HUES48 (cell line): ENCODE measurements at regions not wholly inside any gene's neighbourhood (a gene's known extent, or its start where the extent isn't known, plus 50 kb on each side); places are given as distances from the start of the nearest gene placed in this dataset.

ENCODE experiments used
- H3K27ac ChIP-seq: one replicate; pipeline ENCODE4 v1.7.0; 2013; ENCODE audit warnings: low read depth, low read length, inconsistent platforms
- H3K27me3 ChIP-seq: 2 replicates; pipeline ENCODE4 v1.6.1; 2013; ENCODE audit warnings: mild to moderate bottlenecking, low read length; ENCODE audit not compliant: control insufficient read depth, insufficient read depth
- H3K36me3 ChIP-seq: 2 replicates; pipeline ENCODE4 v1.6.1; 2013; ENCODE audit warnings: low read length; ENCODE audit not compliant: control insufficient read depth, insufficient read depth
- H3K4me1 ChIP-seq: 2 replicates; pipeline ENCODE4 v1.6.1; 2013; ENCODE audit warnings: mild to moderate bottlenecking, low read length; ENCODE audit not compliant: control insufficient read depth, insufficient read depth
- H3K4me3 ChIP-seq: 2 replicates; pipeline ENCODE4 v1.5.1; 2013; ENCODE audit warnings: mild to moderate bottlenecking, low read depth, low read length
- H3K9ac ChIP-seq: 2 replicates; pipeline ENCODE4 v1.6.1; 2013; ENCODE audit warnings: mild to moderate bottlenecking, low read depth, low read length, moderate library complexity
- H3K9me3 ChIP-seq: 2 replicates; pipeline ENCODE4 v1.6.1; 2013; ENCODE audit warnings: low read length; ENCODE audit not compliant: control insufficient read depth, insufficient read depth

GRCh38 chr14:23800811-23801210 lies 152.8 kb upstream of the DHRS4 start:
- Histone ChIP-seq H3K27ac (no peak overlapping the region), H3K4me3 (no peak overlapping the region), H3K9me3 (peaks cover 14% of the 10 kb centered on the region), H3K9ac (no peak overlapping the region), H3K4me1 (no peaks in the 10 kb centered on the region), H3K36me3 (no peaks in the 10 kb centered on the region), H3K27me3 (no peaks in the 10 kb centered on the region)

GRCh38 chr14:23801766-23802165 lies 151.8 kb upstream of the DHRS4 start:
- Histone ChIP-seq H3K4me1 (no peaks in the 10 kb centered on the region), H3K36me3 (no peaks in the 10 kb centered on the region), H3K27ac (no peak overlapping the region), H3K27me3 (no peaks in the 10 kb centered on the region), H3K9ac (no peak overlapping the region), H3K9me3 (peaks cover 14% of the 10 kb centered on the region), H3K4me3 (no peak overlapping the region)

- H3K4me3 ChIP-seq = no peak overlapping the region
- no peaks in the 10 kb centered on the region for H3K36me3 ChIP-seq
- peaks cover 12% of the 10 kb centered on the region for H3K9me3 ChIP-seq
- no peaks in the 10 kb centered on the region for H3K27me3 ChIP-seq
- no peak overlapping the region for H3K27ac ChIP-seq
- H3K9ac ChIP-seq = no peak overlapping the region
- no peaks in the 10 kb centered on the region for H3K4me1 ChIP-seq
Measured at GRCh38 chr14:23804817-23805216, 148.8 kb upstream of the DHRS4 start.

- Histone ChIP-seq H3K27me3 (no peaks in the 10 kb centered on the region), H3K4me1 (no peaks in the 10 kb centered on the region), H3K4me3 (no peak overlapping the region), H3K36me3 (no peaks in the 10 kb centered on the region), H3K9me3 (peaks cover 12% of the 10 kb centered on the region), H3K9ac (no peak overlapping the region), H3K27ac (no peak overlapping the region)
Measured at GRCh38 chr14:23805761-23806160, 147.8 kb upstream of the DHRS4 start.

- Histone ChIP-seq H3K9me3 (no peaks in the 10 kb centered on the region), H3K4me3 (no peak overlapping the region), H3K27me3 (no peaks in the 10 kb centered on the region), H3K4me1 (no peaks in the 10 kb centered on the region), H3K9ac (no peak overlapping the region), H3K27ac (no peak overlapping the region), H3K36me3 (no peaks in the 10 kb centered on the region)
Measured at GRCh38 chr14:23814527-23815256, 138.9 kb upstream of the DHRS4 start.

GRCh38 chr14:23816371-23816770 lies 137.2 kb upstream of the DHRS4 start:
- Histone ChIP-seq H3K4me1 (no peaks in the 10 kb centered on the region), H3K27ac (no peak overlapping the region), H3K9me3 (no peaks in the 10 kb centered on the region; the same call in 1 of the 2 replicates), H3K9ac (no peak overlapping the region), H3K27me3 (no peaks in the 10 kb centered on the region), H3K4me3 (no peak overlapping the region), H3K36me3 (no peaks in the 10 kb centered on the region)

DNA sequence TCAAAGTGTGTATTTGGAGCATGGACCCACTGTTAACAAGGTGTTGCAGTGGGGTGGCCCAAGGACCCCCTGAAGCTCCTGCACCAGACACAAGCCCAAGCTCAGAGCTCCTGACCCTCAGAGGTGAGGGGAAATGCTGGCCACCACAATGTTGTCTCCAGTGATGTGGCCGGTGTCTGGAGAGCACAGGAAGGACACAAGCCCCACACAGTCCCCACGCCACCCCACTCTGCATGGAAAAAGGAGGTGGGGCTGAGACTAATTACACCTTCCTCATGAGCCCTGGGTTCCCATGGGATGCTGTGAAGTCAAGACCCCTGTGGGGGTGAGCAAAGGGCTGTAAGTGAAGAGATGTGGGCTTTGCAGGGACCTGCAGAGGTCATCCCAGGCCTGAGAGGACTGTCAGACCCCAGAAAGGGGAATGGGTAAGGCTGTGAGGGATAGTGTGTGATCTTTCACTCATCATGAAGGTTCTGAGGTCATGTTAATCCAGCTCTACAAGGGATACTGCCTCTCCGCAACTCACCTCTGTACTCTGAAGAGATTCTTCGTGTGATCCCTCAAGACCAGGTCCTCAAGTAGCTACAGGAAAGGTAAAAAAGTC lies 136.3 kb upstream of the DHRS4 start:
- Histone ChIP-seq H3K9me3 (no peaks in the 10 kb centered on the region; the same call in 1 of the 2 replicates), H3K27ac (no peak overlapping the region), H3K9ac (no peak overlapping the region), H3K36me3 (no peaks in the 10 kb centered on the region), H3K4me1 (no peaks in the 10 kb centered on the region), H3K4me3 (no peak overlapping the region), H3K27me3 (no peaks in the 10 kb centered on the region)

DNA sequence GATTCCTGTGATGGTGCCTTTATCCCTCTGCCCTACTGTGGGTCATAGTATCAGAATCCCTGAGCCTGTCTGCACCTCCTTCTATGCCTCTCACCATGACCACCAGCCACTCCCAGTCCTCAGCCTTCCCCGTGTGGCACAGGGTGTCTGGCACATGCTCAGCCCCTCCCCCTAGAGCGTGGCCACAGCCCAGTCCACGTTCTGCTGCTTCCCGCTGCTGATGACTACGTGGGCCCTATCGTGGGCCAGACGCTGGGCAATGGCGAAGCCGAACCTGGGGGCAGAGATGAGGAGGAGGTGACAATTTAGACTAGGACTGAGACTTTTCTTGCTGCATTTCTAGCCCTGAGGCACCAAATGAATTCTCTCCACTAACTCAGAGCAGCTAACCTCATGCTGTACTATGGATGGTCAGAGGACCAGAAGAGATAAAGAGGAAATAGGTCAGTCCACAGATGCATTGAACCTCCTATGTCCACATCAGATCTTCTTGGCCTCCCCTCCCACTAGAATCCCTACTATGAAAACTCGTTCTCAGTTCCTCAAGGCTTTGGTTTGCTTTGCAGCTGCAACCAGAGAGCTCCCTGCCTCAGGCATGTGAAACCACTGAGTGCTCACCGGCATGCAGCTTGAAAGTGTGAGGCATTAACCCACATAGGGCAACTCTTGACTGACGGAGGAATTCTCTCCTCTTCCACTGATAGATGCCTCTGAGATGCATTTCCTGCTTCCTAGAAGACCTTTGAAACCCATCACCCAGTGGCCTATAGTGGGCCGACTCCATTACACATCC lies 126.3 kb upstream of the DHRS4 start:
- Histone ChIP-seq H3K27ac (no peak overlapping the region), H3K9ac (no peak overlapping the region), H3K27me3 (no peaks in the 10 kb centered on the region), H3K4me3 (no peak overlapping the region), H3K36me3 (no peaks in the 10 kb centered on the region), H3K9me3 (no peaks in the 10 kb centered on the region), H3K4me1 (no peaks in the 10 kb centered on the region)

GRCh38 chr14:23828001-23828400 lies 125.6 kb upstream of the DHRS4 start:
- Histone ChIP-seq H3K27ac (no peak overlapping the region), H3K9ac (no peak overlapping the region), H3K4me1 (no peaks in the 10 kb centered on the region), H3K9me3 (no peaks in the 10 kb centered on the region), H3K36me3 (no peaks in the 10 kb centered on the region), H3K4me3 (no peak overlapping the region), H3K27me3 (no peaks in the 10 kb centered on the region)

DNA sequence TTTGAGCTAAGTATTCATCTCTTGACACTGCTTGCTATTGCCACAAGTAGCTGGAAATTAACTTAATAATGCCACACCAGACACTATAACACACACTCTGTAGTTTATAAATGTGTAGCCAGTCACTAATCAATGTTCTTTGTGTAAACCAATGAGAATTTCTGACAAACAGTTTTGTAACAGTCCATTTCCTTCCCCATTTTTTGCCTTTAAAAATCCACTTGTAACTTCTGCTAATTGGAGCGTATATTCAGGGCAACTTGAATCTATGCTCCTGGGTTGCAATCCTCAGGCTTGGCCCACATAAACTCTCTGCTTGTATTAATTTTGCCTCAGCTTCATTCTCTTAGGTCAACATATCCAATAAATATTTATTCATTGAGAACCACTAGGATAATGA lies 125.0 kb upstream of the DHRS4 start:
- Histone ChIP-seq H3K36me3 (no peaks in the 10 kb centered on the region), H3K27ac (no peak overlapping the region), H3K27me3 (no peaks in the 10 kb centered on the region), H3K9me3 (no peaks in the 10 kb centered on the region), H3K4me1 (no peaks in the 10 kb centered on the region), H3K4me3 (no peak overlapping the region), H3K9ac (no peak overlapping the region)
